GM12875 (cell line): ENCODE measurements at regions not wholly inside any gene's neighbourhood (a gene's known extent, or its start where the extent isn't known, plus 50 kb on each side); places are given as distances from the start of the nearest gene placed in this dataset.

Source experiments
- H3K4me3 ChIP-seq: one replicate; pipeline ENCODE4 v1.5.1; 2011; ENCODE audit warnings: low read depth, low read length, control low read depth
- CTCF ChIP-seq: IDR thresholded peaks from 2 replicates; pipeline ENCODE4 v1.5.1; 2011; ENCODE audit warnings: low read depth, mild to moderate bottlenecking, control low read depth, inconsistent platforms, low read length, moderate library complexity, borderline replicate concordance; ENCODE audit not compliant: insufficient read depth

DNA sequence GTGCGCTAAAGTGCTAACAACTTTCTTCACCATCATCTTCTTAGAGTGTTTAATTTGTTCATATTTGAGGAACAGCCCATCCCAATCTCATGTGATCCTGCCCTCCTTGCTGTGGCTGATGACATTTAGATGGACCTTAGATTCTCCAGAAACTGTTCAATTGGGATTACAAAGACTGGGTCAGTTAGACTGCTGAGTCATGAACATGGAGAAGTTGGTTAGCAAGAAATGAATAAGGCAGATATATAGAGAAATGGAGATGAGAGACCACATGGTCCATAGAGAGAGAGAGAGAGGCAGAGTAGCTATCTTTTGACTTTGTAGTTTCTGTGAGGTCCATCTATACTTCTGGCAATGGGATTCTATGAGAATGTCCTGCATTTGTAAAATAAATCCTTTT lies 275.9 kb downstream of the GLUD2 start:
- TF ChIP-seq CTCF: no peak

DNA sequence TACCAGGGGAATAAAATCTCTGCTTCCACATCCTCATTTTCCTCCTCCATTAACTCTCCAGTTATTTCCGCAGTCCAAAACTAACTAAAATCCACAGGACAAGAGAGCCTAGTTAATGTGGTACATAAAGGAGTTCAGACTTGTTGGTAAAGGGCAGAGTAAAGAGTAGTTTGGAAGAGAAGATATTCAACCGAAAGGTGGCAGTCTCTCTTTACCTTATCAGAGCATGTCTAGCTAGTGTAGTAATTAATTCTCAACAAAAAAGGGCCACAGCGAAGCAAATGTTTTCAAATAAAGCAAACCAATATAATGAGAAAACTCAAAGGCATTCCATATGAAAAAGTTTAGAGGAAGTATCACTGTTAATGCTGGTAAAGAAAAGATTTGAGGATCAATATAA lies 286.5 kb downstream of the GLUD2 start:
- no peak; the same call in 1 of the 2 replicates for TF ChIP-seq CTCF
- no peak overlapping the region for H3K4me3 ChIP-seq

More for the DNA sequence above, 275.9 kb downstream of the GLUD2 start:
- H3K4me3 ChIP-seq: no peak overlapping the region

- no peak overlapping the region for H3K4me3 ChIP-seq
- TF ChIP-seq CTCF: no peak
These were observed 289.5 kb downstream of the GLUD2 start for GRCh38 chrX:121336831-121337421.

- no peak overlapping the region for H3K4me3 ChIP-seq
- TF ChIP-seq CTCF: no peak
These were observed 290.4 kb downstream of the GLUD2 start for GRCh38 chrX:121337816-121338215.

DNA sequence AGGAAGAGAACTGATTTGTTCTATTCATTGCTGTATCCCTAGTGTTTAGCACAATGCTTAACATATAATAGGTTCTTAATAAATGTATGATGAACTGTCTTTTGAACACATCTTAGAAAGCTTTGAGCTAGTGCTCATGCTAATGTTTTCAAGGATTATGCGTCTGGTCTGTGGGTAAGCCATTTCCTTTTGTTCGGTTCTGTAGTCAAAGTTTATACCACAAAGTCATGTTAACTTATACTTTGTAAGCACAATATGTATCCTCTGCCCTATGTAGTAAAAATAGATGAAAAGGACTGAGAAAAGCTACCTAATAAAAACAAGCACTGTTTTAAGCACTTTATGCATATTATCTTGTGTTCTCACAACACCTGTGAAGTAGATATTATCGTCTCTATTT lies 301.9 kb downstream of the GLUD2 start:
- no peak overlapping the region for H3K4me3 ChIP-seq
- no peak for TF ChIP-seq CTCF

DNA sequence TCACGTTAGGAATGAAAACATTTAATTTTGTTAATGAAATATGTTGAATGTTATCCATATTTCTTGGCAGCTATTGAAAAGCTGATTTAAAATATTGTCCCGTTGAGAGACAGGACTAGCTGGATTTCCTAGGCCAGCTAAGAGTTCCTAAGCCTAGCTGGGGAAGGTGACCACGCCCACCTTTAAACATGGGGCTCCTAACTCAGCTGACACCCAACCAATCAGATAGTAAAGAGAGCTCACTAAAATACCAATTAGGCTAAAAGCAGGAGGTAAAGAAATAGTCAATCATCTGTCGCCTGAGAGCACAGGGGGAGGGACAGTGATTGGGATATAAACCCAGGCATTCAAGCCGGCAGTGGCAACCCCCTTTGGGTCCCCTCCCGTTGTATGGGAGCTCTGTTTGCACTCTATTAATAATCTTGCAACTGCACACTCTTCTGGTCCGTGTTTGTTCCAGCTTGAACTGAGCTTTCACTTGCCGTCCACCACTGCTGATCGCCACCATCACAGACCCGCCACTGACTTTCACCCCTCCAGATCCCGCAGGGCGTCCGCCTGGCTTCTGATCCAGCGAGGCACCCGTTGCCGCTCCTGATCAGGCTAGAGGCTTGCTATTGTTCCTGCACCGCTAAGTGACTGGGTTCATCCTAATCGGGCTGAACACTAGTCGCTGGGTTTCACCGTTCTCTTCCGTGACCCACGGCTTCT lies 308.9 kb downstream of the GLUD2 start:
- no peak overlapping the region for H3K4me3 ChIP-seq
- TF ChIP-seq CTCF: no peak

DNA sequence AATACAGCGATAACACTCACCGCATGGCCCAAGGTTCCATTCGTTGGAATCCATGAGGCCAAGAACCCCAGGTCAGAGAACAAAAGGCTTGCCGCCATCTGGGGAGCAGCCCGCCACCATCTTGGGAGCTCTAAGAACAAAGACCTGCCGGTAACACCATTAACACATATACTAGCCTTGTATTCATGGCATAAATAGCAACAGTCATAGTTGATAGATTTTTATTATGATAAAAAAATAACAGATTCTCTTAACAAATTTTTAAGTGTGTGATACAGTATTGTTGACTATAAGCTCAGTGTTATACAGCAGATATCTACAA lies 309.4 kb downstream of the GLUD2 start:
- no peak for TF ChIP-seq CTCF
- no peak overlapping the region for H3K4me3 ChIP-seq
